AG09319 (cell line): ENCODE measurements at regions not wholly inside any gene's neighbourhood (a gene's known extent, or its start where the extent isn't known, plus 50 kb on each side); places are given as distances from the start of the nearest gene placed in this dataset.

Source experiments
- DNase-seq: peaks from one replicate; pipeline ENCODE4 v3.0.0-alpha.2; 2010; ENCODE audit warnings: low read depth; ENCODE audit errors: extremely low read depth
- TF ChIP-seq, protein P1 (sequence below): IDR thresholded peaks from 2 replicates; pipeline ENCODE4 v1.5.1; 2011; ENCODE audit warnings: low read depth, mild to moderate bottlenecking, inconsistent platforms, low read length, moderate library complexity

DNA sequence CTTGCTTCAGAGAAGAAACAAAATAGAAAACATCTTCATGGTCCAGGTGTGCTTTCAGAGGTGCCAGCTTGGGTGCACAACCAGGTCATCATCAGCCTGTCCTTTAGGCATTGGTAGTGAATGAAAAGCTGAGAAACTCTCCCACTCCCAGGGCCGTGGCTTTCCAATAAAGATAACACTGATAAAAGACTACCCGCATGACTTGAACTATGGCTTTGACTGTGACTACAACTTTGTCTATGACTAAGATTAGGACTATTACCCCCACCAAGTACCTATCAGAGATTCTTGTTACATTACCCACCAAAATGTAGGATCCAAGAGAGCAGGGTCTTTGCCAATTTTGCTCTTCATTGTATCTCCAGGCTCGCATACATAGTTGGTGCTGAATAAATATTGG, 115.2 kb downstream of the EDEM1 start:
- DNase-seq, result no peak
- TF ChIP-seq, protein P1, sequence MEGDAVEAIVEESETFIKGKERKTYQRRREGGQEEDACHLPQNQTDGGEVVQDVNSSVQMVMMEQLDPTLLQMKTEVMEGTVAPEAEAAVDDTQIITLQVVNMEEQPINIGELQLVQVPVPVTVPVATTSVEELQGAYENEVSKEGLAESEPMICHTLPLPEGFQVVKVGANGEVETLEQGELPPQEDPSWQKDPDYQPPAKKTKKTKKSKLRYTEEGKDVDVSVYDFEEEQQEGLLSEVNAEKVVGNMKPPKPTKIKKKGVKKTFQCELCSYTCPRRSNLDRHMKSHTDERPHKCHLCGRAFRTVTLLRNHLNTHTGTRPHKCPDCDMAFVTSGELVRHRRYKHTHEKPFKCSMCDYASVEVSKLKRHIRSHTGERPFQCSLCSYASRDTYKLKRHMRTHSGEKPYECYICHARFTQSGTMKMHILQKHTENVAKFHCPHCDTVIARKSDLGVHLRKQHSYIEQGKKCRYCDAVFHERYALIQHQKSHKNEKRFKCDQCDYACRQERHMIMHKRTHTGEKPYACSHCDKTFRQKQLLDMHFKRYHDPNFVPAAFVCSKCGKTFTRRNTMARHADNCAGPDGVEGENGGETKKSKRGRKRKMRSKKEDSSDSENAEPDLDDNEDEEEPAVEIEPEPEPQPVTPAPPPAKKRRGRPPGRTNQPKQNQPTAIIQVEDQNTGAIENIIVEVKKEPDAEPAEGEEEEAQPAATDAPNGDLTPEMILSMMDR, result no peak

DNA sequence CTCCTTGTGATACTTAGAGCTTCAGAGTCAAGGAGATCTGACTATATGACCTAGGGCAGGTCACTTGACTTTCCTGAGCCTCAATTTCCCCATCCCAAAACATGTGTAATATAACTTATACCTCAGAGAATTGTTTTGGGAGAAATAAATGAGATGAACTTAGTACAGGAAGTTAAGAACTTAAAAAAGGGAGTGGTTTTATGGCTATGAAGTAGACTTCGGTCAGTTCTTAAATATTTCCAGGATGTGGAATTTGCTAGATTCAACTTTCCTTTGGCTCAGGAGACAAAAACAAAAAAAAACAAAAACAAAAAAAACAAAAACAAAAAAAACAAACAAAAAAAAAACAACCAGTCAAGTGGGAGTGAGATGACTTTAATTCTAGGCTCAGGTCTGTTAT, 116.7 kb downstream of the EDEM1 start:
- no peak for DNase-seq
- TF ChIP-seq, protein P1, result no peak

DNA sequence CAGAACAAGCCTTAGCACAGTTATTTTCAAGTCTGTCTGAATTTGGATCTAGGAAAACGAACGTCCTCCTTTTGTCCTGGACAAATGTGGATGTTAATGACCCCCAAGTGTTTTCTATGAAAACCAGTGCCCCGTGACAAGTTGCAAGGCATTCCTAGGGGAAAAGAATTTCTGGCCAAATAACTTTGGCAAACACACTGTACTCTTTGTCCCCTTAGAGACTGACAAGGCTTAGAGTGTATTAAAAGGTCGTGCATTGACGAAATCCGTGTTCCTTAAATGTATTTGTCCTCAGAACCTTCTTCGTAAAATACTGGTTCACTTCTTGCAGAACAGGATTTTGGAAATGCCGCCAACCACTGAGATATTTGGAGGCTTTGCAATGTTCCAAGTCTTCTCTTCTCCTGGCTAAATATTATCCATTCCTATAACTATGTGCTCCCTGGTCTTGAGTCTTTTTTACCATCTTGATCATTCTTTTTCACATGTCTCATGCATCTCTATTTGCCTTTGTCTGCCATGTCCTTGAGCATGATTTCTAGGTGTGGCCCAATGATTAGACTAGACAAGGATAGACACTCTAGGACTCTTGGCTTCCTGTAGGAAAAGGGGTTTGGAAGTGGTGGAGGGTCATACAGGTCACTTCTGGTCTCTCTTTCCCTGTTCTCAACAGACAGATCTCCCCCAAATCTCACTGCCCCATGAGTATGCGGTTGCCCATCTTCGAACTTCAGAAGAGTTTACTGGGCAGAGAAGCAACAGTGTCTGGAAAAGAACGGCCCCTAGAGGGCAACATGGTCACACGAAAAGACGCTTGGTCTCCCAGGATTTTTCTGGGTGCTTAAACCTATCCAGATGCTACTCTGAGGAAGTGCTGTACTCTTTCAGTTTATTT, 117.5 kb downstream of the EDEM1 start:
- peak; percentile 29 for DNase-seq
- TF ChIP-seq, protein P1, result peak; percentile 74

DNA sequence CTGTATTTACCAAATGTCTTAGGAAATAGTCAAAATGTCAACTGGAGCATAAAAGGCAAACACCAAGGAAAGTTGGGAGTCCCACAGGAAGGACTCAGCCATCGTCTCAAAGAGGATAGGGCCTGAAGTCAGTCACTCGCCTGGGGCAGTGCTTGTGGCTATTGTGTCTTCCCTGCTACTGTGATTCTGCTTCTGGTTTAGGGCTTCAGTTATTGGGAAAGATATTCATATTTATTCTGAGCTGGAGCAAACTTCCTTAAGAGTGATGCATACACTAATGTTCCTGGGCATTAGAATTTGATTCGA, 118.1 kb downstream of the EDEM1 start:
- TF ChIP-seq, protein P1, result no peak
- no peak for DNase-seq

DNA sequence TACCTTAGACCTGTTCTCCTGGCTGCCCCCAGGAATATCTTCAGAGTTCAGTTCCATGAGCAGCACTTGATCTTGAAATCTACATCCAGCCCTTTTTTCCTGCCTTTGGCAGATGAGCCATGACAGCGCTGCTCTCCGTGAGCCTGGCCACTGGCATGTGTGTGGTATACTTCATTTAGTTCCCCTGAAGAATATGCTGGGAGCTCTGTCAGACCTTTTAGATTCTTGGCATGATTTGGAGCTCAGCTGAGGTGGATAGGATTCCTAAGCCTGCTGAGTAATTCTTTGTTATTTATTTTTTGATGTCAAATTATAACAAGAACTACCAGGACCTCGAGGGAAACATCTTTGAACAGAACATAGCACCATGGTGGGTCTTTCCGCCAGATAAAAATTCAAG, 121.7 kb downstream of the EDEM1 start:
- no peak for DNase-seq
- TF ChIP-seq, protein P1, result no peak

DNA sequence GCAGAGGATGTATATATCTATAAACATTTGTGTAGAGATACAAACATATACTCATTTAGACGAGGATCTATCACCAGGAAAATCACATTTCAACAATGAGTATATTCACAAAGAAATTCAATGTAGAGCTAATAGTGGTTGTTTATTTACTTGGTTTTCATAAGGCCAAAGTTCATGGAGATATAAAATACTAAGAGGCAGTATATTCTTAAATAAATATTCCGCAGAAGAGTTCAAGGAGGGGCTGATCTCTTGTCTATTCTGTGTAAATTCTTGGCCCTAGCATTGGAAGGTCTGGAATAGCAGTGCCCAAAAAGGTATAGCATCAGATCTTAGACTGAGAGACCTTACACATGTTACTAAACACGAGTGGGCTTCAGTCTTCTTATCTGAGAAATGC, 122.1 kb downstream of the EDEM1 start:
- TF ChIP-seq, protein P1, result no peak
- no peak for DNase-seq

DNA sequence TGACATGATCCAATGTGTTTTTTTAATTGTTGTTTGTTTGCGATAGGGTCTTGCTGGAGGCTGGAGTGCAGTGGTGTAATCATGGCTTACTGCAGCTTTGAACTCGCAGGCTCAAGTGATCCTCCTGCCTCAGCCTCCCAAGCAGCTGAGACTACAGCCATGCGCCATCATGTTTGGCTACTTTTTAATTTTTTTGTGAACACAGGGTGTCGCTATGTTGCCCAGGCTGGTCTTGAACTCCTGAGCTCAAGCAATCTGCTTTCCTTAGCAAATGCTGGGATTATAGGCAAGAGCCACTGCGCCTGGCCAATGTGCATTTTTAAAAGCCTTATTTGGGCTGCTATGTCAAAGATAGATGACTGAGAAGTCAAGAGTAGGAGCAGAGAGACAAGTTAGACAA, 123.0 kb downstream of the EDEM1 start:
- no peak for DNase-seq
- TF ChIP-seq, protein P1, result no peak
